NCI-H2171 (cell line): ENCODE measurements at regions not wholly inside any gene's neighbourhood (a gene's known extent, or its start where the extent isn't known, plus 50 kb on each side); places are given as distances from the start of the nearest gene placed in this dataset.
A peak's percentile ranks its signal among the peaks of the same experiment; 100 is the strongest.
"Not testable (repeated sequence)": the region's sequence is repeated elsewhere in the genome, so short reads cannot be mapped to it uniquely, and the experiment has no call there.

Source experiments
- DNase-seq: peaks from one replicate; lab custom pipeline; 2025; lab: John Stamatoyannopoulos, UW

DNA sequence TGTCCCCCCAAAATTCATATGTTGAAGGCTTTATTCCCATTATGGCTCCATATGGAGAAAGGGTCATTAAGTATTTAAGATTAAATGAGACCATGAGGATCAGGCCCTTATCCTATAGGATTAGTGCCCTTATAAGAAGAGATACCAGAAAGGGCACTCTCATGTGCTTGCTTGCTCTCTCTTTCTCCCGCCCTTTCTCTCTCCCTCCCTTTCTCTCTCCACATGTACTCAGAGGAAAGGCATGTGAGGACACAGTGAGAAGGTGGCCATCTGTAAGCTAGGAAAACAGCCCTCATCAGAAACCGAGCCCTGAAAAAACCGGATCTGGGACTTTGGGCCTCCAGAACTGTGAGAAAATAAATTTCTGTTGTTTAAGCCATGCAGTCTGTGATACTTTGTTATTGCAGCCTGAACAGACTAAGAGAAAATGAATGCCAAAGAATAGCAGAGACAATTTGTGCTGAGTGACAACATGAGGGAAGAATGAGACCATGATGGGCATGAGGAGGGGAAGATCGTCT is 300.0 kb upstream of the SLC39A10 start:
- DNase-seq: no peak

DNA sequence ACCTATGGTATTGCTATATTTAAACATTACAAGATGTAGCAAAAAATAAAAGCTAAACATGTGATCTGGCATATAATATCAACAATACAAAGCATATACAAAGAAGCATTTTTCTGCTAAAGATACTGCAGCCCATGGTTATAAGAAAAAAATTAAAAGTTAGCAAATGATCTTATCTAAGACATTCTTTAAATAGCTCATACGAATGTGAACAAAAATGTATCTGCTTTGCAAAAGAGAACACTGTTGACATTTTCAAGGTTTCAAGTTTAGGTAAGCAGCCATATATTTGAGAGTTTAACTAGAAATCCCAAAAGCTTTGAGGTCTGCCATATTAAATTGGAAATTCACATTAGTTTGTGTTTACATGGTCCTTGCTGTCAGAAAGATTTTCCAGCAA is 301.0 kb upstream of the SLC39A10 start:
- DNase-seq: no peak

DNA sequence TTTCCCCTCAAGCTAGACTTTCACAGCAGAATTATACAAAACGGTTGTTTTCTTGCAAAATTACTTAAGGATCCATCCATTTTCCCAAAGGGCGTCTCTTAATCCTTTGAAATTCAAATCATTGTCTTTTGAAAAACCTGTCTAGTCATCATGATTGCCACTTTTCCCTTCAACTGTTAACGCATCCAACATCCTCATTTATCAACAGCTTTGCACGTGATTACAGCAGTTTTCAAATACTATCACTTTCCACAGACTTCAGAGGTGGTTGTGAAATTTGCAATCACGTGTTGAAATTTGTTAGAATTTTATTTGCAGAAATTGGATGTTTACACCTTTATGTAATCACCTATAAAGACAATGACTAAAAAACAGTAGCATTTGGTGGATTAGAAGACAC is 304.4 kb upstream of the SLC39A10 start:
- no peak for DNase-seq

DNA sequence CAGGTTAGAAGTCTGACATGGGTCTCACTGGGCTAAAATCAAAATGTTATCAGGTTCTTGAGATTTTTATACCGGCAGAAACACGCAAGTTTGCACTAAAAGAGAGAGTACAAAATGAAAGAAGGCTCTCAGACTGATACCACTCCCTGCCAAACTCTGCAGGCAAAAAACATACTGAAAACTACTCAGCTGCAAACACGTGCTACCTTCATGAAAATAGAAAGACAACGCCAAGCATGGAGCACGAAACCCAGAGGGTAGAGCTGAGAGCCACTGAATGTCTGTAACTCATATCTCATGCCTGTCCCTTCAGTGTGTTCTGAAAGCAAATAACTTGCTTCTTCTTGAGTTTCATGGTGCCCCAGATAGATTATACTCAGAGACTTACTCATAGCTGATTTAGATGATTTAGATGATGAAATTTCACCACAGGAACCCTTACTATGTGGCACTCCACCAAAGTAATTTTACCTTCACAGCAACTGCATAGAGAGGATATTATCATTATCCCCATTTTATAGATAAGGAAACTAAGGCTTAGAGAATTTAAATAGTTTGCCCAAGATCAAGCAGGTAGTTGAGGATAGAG is 313.0 kb upstream of the SLC39A10 start:
- no peak for DNase-seq

DNA sequence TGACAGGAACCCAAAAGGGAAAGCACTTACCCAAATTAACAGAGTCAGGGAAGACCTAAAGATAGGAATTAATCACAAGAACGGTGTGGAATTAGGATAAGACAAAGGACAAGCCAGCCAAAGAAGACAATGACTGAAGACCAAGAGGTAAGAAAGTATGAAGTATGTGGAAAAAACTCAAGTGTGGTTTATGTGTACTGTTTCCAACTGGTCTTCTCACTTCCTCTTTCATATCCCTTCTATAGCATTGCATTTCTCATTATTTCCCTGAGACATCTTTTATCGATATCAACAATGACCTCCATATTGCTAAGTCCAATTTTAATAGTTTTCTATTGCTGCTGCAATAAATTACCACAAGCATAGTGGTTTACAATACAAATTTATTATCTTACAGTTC is 313.5 kb upstream of the SLC39A10 start:
- no peak for DNase-seq

DNA sequence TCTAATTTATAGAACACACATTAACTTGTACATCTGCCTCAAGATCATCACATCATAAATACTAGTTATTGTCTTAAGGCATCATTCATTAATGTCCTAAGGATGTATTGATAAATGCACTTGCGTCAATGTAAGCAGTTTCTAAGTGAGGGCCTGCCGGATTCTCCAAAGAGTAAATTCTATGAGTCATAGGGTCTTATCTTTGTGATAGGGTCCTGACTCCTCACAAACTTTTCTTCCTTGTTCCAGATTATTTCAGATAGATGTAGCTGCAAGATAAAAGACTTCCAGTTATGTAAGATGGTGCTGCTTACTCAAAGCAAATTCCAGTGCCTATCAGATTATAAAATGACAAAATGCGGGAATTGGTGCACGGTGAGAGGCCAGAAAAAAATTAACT is 315.0 kb upstream of the SLC39A10 start:
- DNase-seq: no peak

DNA sequence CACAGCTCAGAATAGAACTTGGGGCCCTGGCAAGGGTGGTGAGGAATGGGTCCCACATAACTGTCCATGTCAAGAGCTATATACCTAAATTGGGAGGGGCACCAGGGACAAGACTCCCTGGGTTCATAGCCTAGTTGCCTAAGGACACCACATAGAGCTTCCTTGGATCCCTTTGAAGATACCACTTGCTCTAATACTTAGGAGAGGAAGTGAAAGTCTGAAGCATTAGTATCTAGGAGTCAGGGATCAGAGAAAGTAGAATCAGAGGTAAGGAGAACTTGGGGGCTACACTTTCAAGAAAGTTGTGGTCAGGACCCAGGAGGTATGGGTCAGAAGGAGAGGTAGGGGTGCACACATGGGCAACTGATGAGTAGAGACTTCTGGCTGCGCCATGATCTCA is 318.2 kb upstream of the SLC39A10 start:
- DNase-seq: no peak

DNA sequence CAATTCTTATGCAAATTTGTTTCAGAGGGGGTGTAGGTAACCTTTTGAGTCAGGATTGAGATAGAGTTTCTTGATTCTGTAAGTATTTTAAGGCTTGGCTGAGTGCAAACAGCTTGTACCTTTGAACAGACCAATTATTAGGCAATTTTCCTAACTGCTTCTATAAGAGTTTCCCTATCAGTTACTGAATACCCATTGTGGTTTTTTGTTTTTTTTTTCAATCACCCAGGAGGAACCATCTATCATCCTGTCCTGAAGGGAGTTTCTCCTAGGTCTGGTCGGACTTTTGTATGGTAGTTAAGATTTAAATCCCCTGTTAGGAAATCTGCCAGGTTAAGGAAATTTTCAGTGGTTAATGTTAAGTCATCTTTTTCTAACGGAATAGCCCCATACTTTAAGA is 319.4 kb upstream of the SLC39A10 start:
- DNase-seq: no peak

DNA sequence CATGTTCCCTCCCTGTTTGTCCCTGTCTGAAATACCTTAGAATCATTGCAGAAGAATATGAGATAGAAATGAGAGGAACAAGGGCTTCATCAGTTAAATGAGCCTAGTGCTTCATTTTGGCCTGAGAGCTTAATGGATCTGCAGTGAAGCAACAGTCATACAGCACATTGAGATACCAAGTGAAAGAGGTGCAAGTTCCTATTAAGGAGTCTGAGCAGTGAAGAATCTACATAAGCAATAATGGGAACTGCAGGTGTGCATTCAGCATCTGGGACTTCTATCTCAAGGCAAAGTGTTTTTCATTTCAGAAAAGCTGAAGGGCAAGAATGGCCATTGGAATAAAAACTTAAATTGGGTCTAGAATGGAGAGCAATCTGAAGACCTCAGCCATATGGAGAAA is 323.2 kb upstream of the SLC39A10 start:
- no peak for DNase-seq

DNA sequence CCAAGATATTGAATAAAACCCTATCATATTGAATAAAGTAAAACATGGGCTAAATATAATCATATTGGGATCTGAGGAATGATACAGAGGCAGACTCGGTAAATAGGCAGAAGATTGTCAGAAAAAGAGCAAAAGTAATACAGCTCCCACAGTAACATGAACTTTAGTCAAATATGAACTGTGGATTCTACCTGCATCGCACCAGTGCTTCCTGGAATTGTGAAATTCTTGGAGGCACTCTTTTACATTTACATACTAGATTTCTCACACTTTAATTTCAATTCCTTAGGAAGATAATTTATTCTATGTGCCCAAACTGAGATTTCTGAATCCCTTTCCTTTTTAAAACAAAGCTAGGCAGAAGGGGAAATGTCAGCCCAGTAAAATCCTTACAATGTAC is 325.1 kb upstream of the SLC39A10 start:
- DNase-seq: no peak

DNA sequence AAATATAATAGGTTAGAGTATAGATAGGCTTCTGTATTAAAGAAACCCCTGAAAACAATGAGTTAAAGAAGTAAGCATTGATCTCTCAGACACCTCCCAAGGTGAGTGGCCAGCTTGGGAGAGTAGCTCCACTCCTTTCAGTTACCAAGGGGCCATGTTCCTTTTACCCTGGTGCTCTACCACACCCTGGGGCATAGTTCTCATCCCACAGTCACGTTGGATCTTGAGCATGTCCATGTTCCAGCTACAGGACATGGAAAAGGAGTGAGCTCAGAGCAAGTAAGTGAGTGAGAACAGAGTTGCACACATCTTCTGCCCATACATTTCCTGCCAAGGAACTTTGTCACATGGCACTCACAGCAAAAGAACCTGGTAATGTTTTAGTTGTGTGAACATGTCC is 325.9 kb upstream of the SLC39A10 start:
- DNase-seq: no peak

DNA sequence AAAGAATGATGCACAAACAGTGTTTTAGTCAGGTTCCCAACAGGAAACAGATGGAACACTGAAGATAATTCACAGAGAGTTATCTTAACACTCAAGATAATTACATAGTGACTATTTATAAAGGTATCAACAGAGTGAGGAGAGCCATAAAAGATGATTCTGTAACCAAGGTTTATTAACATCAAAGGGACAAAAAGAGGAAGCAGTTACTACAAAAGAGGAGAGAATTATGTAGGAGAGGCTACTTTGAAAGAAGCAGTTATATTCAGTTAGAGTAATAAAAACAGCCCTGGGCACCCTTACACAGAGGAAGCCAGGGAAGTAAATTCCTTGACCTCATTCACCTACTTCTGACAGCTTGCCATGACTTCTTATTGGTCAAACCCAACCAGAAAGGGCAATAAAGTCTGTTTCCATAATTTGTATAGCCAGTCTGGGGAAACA is 326.5 kb upstream of the SLC39A10 start:
- DNase-seq: no peak

DNA sequence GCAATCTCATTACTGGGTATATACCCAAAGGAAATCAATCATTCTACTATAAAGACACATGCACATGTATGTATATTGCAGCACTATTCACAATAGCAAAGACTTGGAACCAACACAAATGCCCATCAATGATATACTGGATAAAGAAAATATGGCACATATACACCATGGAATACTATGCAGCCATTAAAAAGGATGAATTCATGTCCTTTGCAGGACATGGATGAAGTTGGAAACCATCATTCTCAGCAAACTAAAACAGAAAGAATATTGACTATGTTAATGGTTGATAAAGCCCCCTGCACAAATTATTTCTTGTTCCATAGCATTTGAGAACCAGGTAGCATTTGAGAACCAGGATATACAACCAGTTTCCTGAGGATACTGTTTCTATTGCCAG is 327.2 kb upstream of the SLC39A10 start:
- DNase-seq: not testable (repeated sequence)

DNA sequence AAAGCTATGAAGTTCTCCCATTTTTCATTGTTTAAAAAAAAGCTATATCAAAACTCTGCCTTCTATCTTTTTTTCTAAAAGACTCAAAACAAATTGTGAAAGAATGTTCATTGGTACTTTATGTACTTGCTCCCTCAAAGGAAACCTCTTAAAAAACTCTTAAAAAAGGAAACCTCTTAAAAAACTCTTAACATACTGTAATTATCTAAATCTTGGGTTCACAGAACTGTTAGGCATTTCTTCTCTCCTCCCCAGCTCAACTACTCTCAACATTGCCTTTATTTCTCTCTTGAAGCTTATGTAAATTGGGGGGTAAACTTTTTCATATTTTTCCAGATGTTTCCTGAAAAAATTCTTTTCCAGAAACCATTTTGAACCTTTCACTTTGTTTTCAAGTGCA is 330.5 kb upstream of the SLC39A10 start:
- DNase-seq: no peak

DNA sequence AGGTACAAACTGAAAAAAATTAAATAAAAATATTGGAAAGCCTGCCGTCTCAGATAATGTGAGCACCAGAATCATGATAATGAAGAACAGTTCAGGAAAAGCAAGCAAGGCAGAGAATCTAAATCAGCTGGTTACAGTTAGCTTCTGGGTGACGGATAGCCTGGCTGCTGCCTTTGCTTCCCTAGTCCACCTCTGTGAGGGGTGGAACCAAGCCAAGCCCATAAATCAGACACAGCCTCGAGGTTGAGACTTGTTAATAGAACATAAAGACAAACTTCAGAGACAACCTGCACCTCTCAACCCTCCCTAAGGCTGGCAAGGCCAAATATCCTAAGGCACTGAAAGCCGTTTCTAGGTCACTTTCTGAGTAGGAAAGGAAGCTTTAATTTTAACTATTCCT is 334.7 kb upstream of the SLC39A10 start:
- no peak for DNase-seq

DNA sequence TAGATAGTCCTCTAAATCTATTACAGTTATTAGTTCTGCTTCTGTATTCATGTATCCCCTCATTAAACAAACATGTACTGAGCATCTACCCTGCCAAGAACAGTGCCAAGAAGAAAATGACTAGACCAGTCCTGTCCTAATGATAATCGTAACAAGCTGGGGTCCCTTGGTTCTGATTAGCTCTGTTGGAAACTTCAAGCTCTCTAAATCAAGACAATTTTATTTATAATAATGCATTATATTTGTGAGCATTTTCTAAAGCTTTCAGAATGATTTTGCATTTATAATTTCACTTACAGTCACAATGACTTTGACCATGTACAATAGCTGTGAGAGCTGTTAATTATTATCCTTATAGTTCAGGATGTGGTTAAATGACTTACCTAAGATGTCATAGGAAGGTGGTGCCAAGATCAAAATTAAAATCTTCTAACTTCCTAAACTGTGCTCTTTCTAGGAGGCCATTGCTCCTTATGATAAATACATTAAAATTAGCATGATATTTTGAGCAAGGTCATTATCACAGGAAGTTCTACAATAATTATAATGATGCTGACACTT is 336.5 kb upstream of the SLC39A10 start:
- no peak for DNase-seq

DNA sequence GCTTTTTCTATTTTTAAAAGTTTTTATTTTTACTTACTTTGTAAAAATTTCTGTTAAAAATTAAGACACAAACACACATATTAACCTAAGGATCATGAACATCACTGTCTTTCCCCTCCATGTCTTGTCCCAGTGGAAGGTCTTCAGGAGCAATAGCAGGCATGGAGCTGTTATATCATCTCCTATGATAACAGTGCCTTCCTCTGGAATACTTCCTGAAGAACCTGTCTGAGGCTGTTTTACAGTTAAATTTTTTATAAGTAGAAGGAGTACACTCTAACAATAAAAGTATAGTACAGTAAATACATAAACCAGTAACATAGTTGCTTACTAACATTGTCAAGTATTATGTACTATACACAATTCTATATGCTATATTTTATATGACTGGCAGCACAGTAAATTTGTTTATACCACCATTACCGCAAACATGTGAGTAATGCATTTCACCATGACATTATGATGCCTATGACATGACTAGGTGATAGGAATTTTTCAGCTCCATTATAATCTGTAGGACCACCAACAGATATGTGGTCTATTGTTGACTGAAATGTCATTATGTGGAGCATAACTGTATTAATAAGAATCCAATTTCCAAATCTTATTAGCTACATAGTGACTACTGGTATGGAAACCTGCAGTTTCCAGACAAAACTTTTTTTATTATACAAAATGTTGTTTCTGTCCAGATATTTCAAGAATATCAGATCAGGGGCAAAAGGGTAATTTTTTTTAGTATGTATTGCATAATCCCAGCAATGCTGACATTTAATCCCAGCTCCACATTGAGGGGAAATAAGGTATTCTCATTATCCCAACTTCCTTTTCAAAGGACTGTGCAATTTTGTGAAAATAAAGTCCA is 337.2 kb upstream of the SLC39A10 start:
- no peak for DNase-seq

DNA sequence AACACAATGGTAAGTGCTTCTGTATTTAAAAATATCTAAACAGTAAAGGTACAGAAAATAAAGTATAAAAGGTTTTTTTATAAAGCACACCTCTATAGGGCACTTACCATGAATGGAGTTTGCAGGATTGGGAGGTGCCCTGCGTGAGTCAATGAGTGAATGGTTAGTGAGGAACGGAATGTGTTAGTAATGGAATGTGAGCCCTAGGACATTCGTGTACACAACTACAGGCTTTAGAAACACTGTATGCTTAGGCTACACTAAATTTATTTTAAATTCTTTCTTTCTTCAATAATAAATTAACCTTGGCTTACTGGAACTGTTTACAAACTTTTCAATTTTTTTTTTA is 337.9 kb upstream of the SLC39A10 start:
- DNase-seq: no peak

DNA sequence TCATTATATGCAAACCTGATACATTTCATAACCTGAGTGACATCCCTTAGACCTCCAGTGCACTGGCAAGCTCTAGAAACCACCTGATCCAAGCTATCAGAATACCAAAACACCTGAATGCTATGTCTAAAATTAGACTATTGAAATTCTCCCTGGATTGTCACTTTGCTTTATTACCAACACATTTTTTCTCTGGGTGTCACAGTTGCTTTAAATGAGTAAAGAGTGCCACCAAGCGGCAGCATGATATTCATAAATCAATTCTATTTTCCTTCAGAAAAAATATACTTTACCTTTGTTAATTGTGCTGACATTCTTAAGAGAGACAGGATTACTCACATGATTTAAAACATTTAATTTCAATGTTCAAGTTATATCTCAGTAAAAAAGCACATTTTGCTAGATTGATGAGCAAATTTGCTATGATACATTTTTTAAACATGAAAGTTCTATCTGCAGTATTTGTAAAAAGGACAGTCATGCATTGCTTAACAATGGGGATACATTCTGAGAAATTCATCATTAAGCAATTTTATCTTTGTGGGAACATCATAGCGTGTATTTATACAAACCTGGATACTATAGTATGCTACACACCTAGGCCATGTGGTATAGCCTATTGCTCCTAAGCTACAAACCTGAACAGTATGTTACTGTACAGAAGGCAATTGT is 338.4 kb upstream of the SLC39A10 start:
- DNase-seq: peak; percentile 74

DNA sequence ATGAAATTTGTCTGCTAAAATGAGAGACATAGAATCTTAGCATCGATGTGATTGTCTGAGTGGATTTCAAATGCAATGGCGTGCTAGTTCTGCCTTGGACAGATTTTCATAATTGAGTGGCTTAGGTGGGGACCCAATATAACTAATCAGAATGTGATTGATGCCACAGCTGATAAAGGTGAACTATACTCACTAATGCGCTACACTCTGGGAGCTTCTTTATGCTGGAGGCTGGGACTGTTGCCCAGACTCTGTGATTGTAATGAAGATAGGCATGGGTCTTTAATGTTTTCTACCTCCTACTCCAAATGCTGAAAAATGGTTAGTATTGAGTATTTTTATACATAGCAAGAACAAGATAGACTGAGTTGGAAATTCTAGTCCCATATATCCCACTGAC is 339.5 kb upstream of the SLC39A10 start:
- no peak for DNase-seq

DNA sequence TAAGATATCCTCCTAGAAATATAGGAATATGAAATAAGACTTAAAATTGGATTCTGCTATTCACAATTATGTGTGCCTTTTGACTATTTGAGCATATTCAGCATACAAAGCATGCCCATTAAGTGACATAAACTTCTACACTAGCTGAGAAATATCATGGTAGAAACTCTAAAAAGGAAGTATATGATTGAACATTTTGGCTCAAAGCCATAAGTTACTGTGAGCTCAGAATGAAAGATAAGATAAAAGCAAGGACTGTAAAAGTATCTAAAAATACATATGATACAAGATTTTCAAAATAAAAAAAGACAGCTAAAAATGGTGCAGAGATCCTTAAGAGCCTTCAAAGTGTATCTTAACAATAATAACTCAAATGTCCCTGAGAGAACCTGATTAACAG is 340.5 kb upstream of the SLC39A10 start:
- no peak for DNase-seq

DNA sequence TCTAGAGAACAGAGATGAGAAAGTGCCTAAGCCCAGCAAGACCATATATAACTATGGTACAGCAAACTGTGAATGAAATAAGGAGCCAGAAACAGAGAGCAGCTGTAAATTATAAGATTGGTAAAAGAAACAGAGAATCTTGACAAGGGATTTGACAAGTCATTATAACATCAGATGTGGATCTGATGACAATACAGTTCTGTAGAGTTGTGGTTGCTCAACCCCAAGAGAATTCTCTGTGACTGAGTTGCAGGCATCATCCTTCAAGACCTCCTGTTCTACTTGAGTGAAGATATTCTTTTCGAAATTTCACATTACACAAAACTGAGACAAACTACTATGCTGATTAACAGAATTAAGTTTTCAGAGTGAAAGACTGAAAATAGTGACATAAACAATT is 343.1 kb upstream of the SLC39A10 start:
- DNase-seq: no peak

DNA sequence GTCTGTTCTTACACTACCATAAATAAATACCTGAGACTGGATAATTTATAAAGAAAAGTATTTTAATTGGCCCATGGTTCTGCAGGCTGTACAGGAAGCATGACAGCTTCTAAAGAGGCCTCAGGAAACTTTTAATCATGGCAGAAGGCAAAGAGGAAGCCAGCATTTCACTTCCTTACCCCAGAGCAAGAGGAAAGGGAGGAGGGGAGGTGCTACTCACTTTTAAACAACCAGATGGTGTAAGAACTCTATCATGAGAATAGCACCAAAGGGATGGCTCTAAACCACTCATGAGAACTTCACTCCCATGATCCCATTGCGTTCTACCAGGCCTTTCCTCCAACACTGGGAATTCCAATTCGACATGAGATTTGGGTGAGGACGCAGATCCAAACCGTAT is 344.4 kb upstream of the SLC39A10 start:
- DNase-seq: no peak
